DND-41 (cell line): ENCODE measurements at regions not wholly inside any gene's neighbourhood (a gene's known extent, or its start where the extent isn't known, plus 50 kb on each side); places are given as distances from the start of the nearest gene placed in this dataset.

ENCODE experiments used
- EZH2 ChIP-seq: IDR thresholded peaks from 3 replicates; pipeline ENCODE4 v1.6.1; 2012; ENCODE audit warnings: borderline replicate concordance, low read depth, mild to moderate bottlenecking, moderate library complexity, low read length, inconsistent platforms; ENCODE audit not compliant: severe bottlenecking
- TF ChIP-seq, protein P1 (sequence below): IDR thresholded peaks from 2 replicates; pipeline ENCODE4 v1.5.1; 2012; ENCODE audit warnings: borderline replicate concordance, low read length, moderate library complexity, mild to moderate bottlenecking; ENCODE audit not compliant: poor library complexity, severe bottlenecking; ENCODE audit errors: extremely low read depth

DNA sequence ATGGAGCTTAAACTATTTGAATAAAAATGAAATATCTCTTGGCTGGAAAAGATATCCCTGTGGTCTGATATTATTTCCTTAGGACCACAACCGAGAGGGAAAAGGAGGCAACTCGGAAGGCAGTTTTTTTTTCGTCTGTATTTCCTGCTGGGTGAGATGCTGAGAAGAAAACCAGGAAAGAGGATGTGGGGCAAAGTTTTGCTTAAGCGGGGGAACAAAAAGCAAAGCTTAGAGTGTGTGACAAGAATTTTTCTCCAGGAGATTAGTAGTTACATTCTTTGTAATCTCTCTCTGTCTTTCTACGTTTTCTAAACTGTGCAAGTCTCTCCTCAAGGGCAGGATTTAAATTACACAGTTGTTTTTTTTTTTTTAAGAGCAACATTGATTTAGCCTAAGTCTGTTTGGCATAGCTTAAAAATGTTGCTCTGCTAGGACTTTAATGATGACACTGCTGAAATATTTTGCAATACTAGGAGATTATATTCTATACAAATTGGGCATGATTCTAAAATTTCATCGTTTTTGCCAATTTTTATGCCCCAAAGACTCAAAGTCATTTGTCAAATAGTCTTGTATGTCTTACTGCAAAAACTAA is 258.5 kb downstream of the KCNS3 start:
- TF ChIP-seq, protein P1, sequence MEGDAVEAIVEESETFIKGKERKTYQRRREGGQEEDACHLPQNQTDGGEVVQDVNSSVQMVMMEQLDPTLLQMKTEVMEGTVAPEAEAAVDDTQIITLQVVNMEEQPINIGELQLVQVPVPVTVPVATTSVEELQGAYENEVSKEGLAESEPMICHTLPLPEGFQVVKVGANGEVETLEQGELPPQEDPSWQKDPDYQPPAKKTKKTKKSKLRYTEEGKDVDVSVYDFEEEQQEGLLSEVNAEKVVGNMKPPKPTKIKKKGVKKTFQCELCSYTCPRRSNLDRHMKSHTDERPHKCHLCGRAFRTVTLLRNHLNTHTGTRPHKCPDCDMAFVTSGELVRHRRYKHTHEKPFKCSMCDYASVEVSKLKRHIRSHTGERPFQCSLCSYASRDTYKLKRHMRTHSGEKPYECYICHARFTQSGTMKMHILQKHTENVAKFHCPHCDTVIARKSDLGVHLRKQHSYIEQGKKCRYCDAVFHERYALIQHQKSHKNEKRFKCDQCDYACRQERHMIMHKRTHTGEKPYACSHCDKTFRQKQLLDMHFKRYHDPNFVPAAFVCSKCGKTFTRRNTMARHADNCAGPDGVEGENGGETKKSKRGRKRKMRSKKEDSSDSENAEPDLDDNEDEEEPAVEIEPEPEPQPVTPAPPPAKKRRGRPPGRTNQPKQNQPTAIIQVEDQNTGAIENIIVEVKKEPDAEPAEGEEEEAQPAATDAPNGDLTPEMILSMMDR = no peak
- no peak for TF ChIP-seq EZH2
